ENCODE measurements at regions not wholly inside any gene's neighbourhood (a gene's known extent, or its start where the extent isn't known, plus 50 kb on each side); places are given as distances from the start of the nearest gene placed in this dataset.

DNA sequence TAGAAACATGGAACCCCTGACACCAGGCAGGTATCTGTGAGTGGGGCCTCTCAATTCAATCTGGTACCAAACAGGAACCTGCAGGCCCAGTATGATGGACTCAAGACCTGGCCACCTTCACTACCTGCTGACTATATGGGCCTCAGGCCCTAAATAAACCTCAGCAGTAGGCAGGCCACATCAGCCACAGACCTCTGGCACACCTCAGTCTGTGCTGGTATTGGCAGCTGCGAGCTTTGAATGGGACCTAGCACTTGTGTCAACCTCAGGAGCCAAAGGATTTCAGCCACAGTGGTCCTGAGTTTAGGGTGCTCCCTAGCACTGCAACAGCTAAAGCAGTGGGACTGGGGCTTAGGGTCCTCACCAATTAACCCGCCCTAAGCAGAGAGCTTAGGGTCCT, 325.5 kb downstream of the ZNF608 start:
- dilution Hi-C loops (cut with MboI; ENCODE audit: extremely low pct_ligation_motif_present, low sequenced_read_pairs): no loop called here
- intact Hi-C loops (cut with micrococcal nuclease): no loop called here
- no peaks in the 10 kb centered on the region for H4K20me1 ChIP-seq (replicated peaks; ENCODE audit: control insufficient read depth, extremely low read depth, insufficient read depth, low read length)
- TF ChIP-seq JUN (IDR thresholded peaks at IDR 0.05; ENCODE audit: borderline replicate concordance, insufficient read depth, insufficient read length, low read depth) (no peak), MYC (IDR thresholded peaks at IDR 0.05; ENCODE audit: low read depth, low read length) (no peak), POLR2AphosphoS5 (IDR thresholded peaks at IDR 0.05; ENCODE audit: insufficient read depth, low read depth, low read length) (no peak), POLR2A (IDR thresholded peaks at IDR 0.05; ENCODE audit: low read depth, low read length) (no peak), EZH2 (IDR thresholded peaks at IDR 0.05; ENCODE audit: borderline replicate concordance, low read depth, low read length, severe bottlenecking) (no peak), GATA2 (IDR thresholded peaks at IDR 0.05; ENCODE audit: insufficient read depth, insufficient read length, low read depth, low read length) (no peak), FOS (IDR thresholded peaks at IDR 0.05; ENCODE audit: borderline replicate concordance, insufficient read depth, low read length) (no peak)
- TF ChIP-seq, protein P1, sequence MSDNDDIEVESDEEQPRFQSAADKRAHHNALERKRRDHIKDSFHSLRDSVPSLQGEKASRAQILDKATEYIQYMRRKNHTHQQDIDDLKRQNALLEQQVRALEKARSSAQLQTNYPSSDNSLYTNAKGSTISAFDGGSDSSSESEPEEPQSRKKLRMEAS (IDR thresholded peaks at IDR 0.05; ENCODE audit: insufficient read depth, insufficient read length): no peak
- TF ChIP-seq, protein P2, sequence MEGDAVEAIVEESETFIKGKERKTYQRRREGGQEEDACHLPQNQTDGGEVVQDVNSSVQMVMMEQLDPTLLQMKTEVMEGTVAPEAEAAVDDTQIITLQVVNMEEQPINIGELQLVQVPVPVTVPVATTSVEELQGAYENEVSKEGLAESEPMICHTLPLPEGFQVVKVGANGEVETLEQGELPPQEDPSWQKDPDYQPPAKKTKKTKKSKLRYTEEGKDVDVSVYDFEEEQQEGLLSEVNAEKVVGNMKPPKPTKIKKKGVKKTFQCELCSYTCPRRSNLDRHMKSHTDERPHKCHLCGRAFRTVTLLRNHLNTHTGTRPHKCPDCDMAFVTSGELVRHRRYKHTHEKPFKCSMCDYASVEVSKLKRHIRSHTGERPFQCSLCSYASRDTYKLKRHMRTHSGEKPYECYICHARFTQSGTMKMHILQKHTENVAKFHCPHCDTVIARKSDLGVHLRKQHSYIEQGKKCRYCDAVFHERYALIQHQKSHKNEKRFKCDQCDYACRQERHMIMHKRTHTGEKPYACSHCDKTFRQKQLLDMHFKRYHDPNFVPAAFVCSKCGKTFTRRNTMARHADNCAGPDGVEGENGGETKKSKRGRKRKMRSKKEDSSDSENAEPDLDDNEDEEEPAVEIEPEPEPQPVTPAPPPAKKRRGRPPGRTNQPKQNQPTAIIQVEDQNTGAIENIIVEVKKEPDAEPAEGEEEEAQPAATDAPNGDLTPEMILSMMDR (IDR thresholded peaks at IDR 0.05; ENCODE audit: extremely low read depth in 1 of 2, insufficient read depth in 1 of 2, low read depth in 1 of 2, low read length in 2 of 2): no peak
- H3K4me2 ChIP-seq (ENCODE audit: insufficient read depth, low read length): no peak overlapping the region
- no peaks in the 10 kb centered on the region for H3K4me1 ChIP-seq (ENCODE audit: control insufficient read depth, extremely low read depth, insufficient read depth, low read length)
- no peaks in the 10 kb centered on the region for H3K9me1 ChIP-seq (replicated peaks; ENCODE audit: control insufficient read depth, extremely low read depth, insufficient read depth, low read length)
- no peak for FAIRE-seq
- no peak overlapping the region for H3K27ac ChIP-seq (ENCODE audit: insufficient read depth, low read depth, low read length)
- no peak overlapping the region for H3K9ac ChIP-seq (replicated peaks; ENCODE audit: extremely low read depth, insufficient read depth, low read length)
- no peaks in the 10 kb centered on the region for H3K79me2 ChIP-seq (ENCODE audit: control insufficient read depth, insufficient read depth, low read length)
- no peak overlapping the region for H2AFZ ChIP-seq (ENCODE audit: low read depth, low read length)
- H3K4me3 ChIP-seq (replicated peaks in 1 of 3; ENCODE audit: insufficient read depth in 1 of 3, low read depth in 1 of 3, low read length in 3 of 3): no peak overlapping the region
- DNase-seq (ENCODE audit: low read depth, low spot score): no peak
- no TSS peak for BruUV-seq (replicated peaks)
- POLR2A ChIA-PET: no interaction called here
- H3K9me3 ChIP-seq (replicated peaks; ENCODE audit: control insufficient read depth, insufficient read depth, low read length): no peaks in the 10 kb centered on the region
- CTCF ChIA-PET: no interaction called here
- no peaks in the 10 kb centered on the region for H3K27me3 ChIP-seq (ENCODE audit: control insufficient read depth in 2 of 2, insufficient read depth in 2 of 2, low read length in 2 of 2)
- no peaks in the 10 kb centered on the region for H3K36me3 ChIP-seq (ENCODE audit: control insufficient read depth in 2 of 2, extremely low read depth in 1 of 2, insufficient read depth in 2 of 2, low read length in 2 of 2)

Measured in endothelial cell of umbilical vein (primary cell).